Large intestine (tissue), 3 donors: ENCODE measurements at regions not wholly inside any gene's neighbourhood (a gene's known extent, or its start where the extent isn't known, plus 50 kb on each side); places are given as distances from the start of the nearest gene placed in this dataset.

Source experiments
- DNase-seq, 2 donors: peaks; one replicate each; pipeline versions ENCODE4 v3.0.0 to v3.0.0-alpha.2; 2013
- H3K27ac ChIP-seq: one replicate; pipeline ENCODE4 v1.5.1; 2013; ENCODE audit warnings: low read length
- H3K27me3 ChIP-seq: 2 replicates; pipeline ENCODE4 v1.6.1; 2013; ENCODE audit warnings: low read length; ENCODE audit not compliant: control insufficient read depth, insufficient read depth
- H3K36me3 ChIP-seq: 2 replicates; pipeline ENCODE4 v1.6.1; 2013; ENCODE audit warnings: low read length; ENCODE audit not compliant: control insufficient read depth, insufficient read depth
- H3K4me1 ChIP-seq: one replicate; pipeline ENCODE4 v1.6.1; 2013; ENCODE audit warnings: low read length; ENCODE audit not compliant: control insufficient read depth, insufficient read depth
- H3K4me3 ChIP-seq: one replicate; pipeline ENCODE4 v1.5.1; 2013; ENCODE audit warnings: low read length
- H3K9me3 ChIP-seq: one replicate; pipeline ENCODE4 v1.6.1; 2013; ENCODE audit warnings: mild to moderate bottlenecking, low read depth, low read length, moderate library complexity; ENCODE audit not compliant: control insufficient read depth
- WGBS: methylation state at CpG from one replicate; pipeline ENCODE4 v1.1.5; 2013; ENCODE audit warnings: low lambda C conversion rate; ENCODE audit not compliant: insufficient coverage; 5-methylcytosine and 5-hydroxymethylcytosine counted together

GRCh38 chr20:54980103-54980960 lies 504.9 kb downstream of the DOK5 start:
- H3K36me3 ChIP-seq, result no peaks in the 10 kb centered on the region
- no peaks in the 10 kb centered on the region for H3K9me3 ChIP-seq
- no peak for DNase-seq
- no peak overlapping the region for H3K4me3 ChIP-seq
- no peaks in the 10 kb centered on the region for H3K4me1 ChIP-seq
- 51% methylated on average over 2 of the region's 2 CpGs for WGBS
- no peaks in the 10 kb centered on the region for H3K27me3 ChIP-seq
- no peak overlapping the region for H3K27ac ChIP-seq

- WGBS, result no CpG with 5 or more reads among the region's 2 CpGs
- no peaks in the 10 kb centered on the region for H3K4me1 ChIP-seq
- H3K27ac ChIP-seq, result no peak overlapping the region
- H3K27me3 ChIP-seq, result no peaks in the 10 kb centered on the region
- H3K9me3 ChIP-seq, result no peaks in the 10 kb centered on the region
- no peak overlapping the region for H3K4me3 ChIP-seq
- DNase-seq, result no peak
- no peaks in the 10 kb centered on the region for H3K36me3 ChIP-seq
These were observed 474.9 kb downstream of the DOK5 start for GRCh38 chr20:54950304-54950703.

GRCh38 chr20:54941666-54942065 lies 466.3 kb downstream of the DOK5 start:
- Histone ChIP-seq H3K4me3 (no peak overlapping the region), H3K9me3 (no peaks in the 10 kb centered on the region), H3K4me1 (no peaks in the 10 kb centered on the region), H3K27me3 (no peaks in the 10 kb centered on the region), H3K36me3 (no peaks in the 10 kb centered on the region), H3K27ac (no peak overlapping the region)
- DNase-seq, result no peak
- WGBS, result 80% methylated on average over 2 of the region's 4 CpGs

- no peak for DNase-seq
- no CpG with 5 or more reads among the region's 4 CpGs for WGBS
- Histone ChIP-seq H3K27me3 (no peaks in the 10 kb centered on the region), H3K36me3 (no peaks in the 10 kb centered on the region), H3K9me3 (no peaks in the 10 kb centered on the region), H3K4me1 (no peaks in the 10 kb centered on the region), H3K4me3 (no peak overlapping the region), H3K27ac (no peak overlapping the region)
These were observed 465.1 kb downstream of the DOK5 start for GRCh38 chr20:54940522-54940921.

GRCh38 chr20:54938707-54939106 lies 463.3 kb downstream of the DOK5 start:
- no peak for DNase-seq
- Histone ChIP-seq H3K4me1 (no peaks in the 10 kb centered on the region), H3K36me3 (no peaks in the 10 kb centered on the region), H3K27me3 (no peaks in the 10 kb centered on the region), H3K9me3 (no peaks in the 10 kb centered on the region), H3K27ac (no peak overlapping the region), H3K4me3 (no peak overlapping the region)
- WGBS, result no CpG with 5 or more reads among the region's 1 CpG

GRCh38 chr20:54933212-54933904 lies 458.0 kb downstream of the DOK5 start:
- no peak for DNase-seq
- no peaks in the 10 kb centered on the region for H3K27me3 ChIP-seq
- H3K4me1 ChIP-seq, result no peaks in the 10 kb centered on the region
- no peak overlapping the region for H3K4me3 ChIP-seq
- H3K27ac ChIP-seq, result no peak overlapping the region
- no peaks in the 10 kb centered on the region for H3K36me3 ChIP-seq
- peaks cover 3% of the 10 kb centered on the region for H3K9me3 ChIP-seq
- 96% methylated on average over 3 of the region's 3 CpGs for WGBS

- Histone ChIP-seq H3K36me3 (no peaks in the 10 kb centered on the region), H3K27ac (no peak overlapping the region), H3K4me3 (no peak overlapping the region), H3K9me3 (peaks cover 3% of the 10 kb centered on the region), H3K4me1 (no peaks in the 10 kb centered on the region), H3K27me3 (no peaks in the 10 kb centered on the region)
- WGBS, result 100% methylated on average over 1 of the region's 4 CpGs
- no peak for DNase-seq
These were observed 453.8 kb downstream of the DOK5 start for GRCh38 chr20:54929191-54929590.

GRCh38 chr20:54928564-54928963 lies 453.2 kb downstream of the DOK5 start:
- no peaks in the 10 kb centered on the region for H3K27me3 ChIP-seq
- H3K4me1 ChIP-seq, result no peaks in the 10 kb centered on the region
- peaks cover 2% of the 10 kb centered on the region for H3K9me3 ChIP-seq
- no peak for DNase-seq
- no peaks in the 10 kb centered on the region for H3K36me3 ChIP-seq
- H3K27ac ChIP-seq, result no peak overlapping the region
- no peak overlapping the region for H3K4me3 ChIP-seq
- WGBS, result 88% methylated on average over 1 of the region's 1 CpG

- 75% methylated on average over 2 of the region's 4 CpGs for WGBS
- H3K9me3 ChIP-seq, result no peaks in the 10 kb centered on the region
- H3K4me1 ChIP-seq, result no peaks in the 10 kb centered on the region
- H3K27ac ChIP-seq, result no peak overlapping the region
- no peak overlapping the region for H3K4me3 ChIP-seq
- no peak for DNase-seq
- no peaks in the 10 kb centered on the region for H3K27me3 ChIP-seq
- no peaks in the 10 kb centered on the region for H3K36me3 ChIP-seq
These were observed 447.2 kb downstream of the DOK5 start for GRCh38 chr20:54922636-54923035.

GRCh38 chr20:54922096-54922495 lies 446.7 kb downstream of the DOK5 start:
- no peaks in the 10 kb centered on the region for H3K9me3 ChIP-seq

More at GRCh38 chr20:54922096-54922495, 446.7 kb downstream of the DOK5 start:
- DNase-seq, result no peak
- Histone ChIP-seq H3K4me3 (no peak overlapping the region), H3K36me3 (no peaks in the 10 kb centered on the region), H3K27ac (no peak overlapping the region), H3K27me3 (no peaks in the 10 kb centered on the region), H3K4me1 (no peaks in the 10 kb centered on the region)
- no CpG with 5 or more reads among the region's 1 CpG for WGBS
